ENCODE measurements at regions not wholly inside any gene's neighbourhood (a gene's known extent, or its start where the extent isn't known, plus 50 kb on each side); places are given as distances from the start of the nearest gene placed in this dataset.
"Not testable (repeated sequence)": the region's sequence is repeated elsewhere in the genome, so short reads cannot be mapped to it uniquely, and the experiment has no call there.

- ATAC-seq (ENCODE audit: low read depth) (no peak), DNase-seq (no peak)
- ChIA-PET POLR2A (no interaction called here), CTCF (no interaction called here)
- intact Hi-C loops (cut with micrococcal nuclease) = no loop called here
- H3K36me3 Mint-ChIP-seq (ENCODE audit: low read depth) = no peaks in the 10 kb centered on the region
- no peaks in the 10 kb centered on the region for H3K9me3 Mint-ChIP-seq
- H3K4me1 Mint-ChIP-seq = no peaks in the 10 kb centered on the region
- no peak overlapping the region for H3K27ac Mint-ChIP-seq
- no peaks in the 10 kb centered on the region for H3K27me3 Mint-ChIP-seq
- TF ChIP-seq CTCF (IDR thresholded peaks at IDR 0.05) = no peak
- H3K4me3 Mint-ChIP-seq = no peak overlapping the region
These were observed 438.6 kb downstream of the AGTPBP1 start for GRCh38 chr9:85302938-85303756.

- H3K9me3 Mint-ChIP-seq = no peaks in the 10 kb centered on the region
- intact Hi-C loops (cut with micrococcal nuclease) = no loop called here
- TF ChIP-seq CTCF (IDR thresholded peaks at IDR 0.05) = no peak
- no peaks in the 10 kb centered on the region for H3K36me3 Mint-ChIP-seq (ENCODE audit: low read depth)
- no peak overlapping the region for H3K4me3 Mint-ChIP-seq
- H3K4me1 Mint-ChIP-seq = no peaks in the 10 kb centered on the region
- DNase-seq (no peak), ATAC-seq (ENCODE audit: low read depth) (no peak)
- CTCF ChIA-PET = interaction anchor here (1.0 kb wide), 1 partner anchor 15 kb away, joined by 3 read pairs; no protein-coding TSS in a partner anchor
- H3K27me3 Mint-ChIP-seq = no peaks in the 10 kb centered on the region
- H3K27ac Mint-ChIP-seq = no peak overlapping the region
- POLR2A ChIA-PET = no interaction called here
These were observed 443.3 kb downstream of the AGTPBP1 start for GRCh38 chr9:85298499-85298898.

GRCh38 chr9:85295244-85295643, 446.5 kb downstream of the AGTPBP1 start:
- DNase-seq; H3K4me1 Mint-ChIP-seq; H3K36me3 Mint-ChIP-seq (ENCODE audit: low read depth); H3K27me3 Mint-ChIP-seq; CTCF ChIA-PET; POLR2A ChIA-PET; intact Hi-C loops (cut with micrococcal nuclease); ATAC-seq (ENCODE audit: low read depth); H3K4me3 Mint-ChIP-seq; H3K27ac Mint-ChIP-seq; H3K9me3 Mint-ChIP-seq: not testable (repeated sequence)

GRCh38 chr9:85292261-85292660, 449.5 kb downstream of the AGTPBP1 start:
- Mint-ChIP-seq H3K4me1 (peaks cover 5% of the 10 kb centered on the region), H3K4me3 (no peak overlapping the region), H3K9me3 (no peaks in the 10 kb centered on the region), H3K27me3 (peaks cover 2% of the 10 kb centered on the region), H3K36me3 (ENCODE audit: low read depth) (no peaks in the 10 kb centered on the region), H3K27ac (no peak overlapping the region)
- ChIA-PET POLR2A (no interaction called here), CTCF (no interaction called here)
- intact Hi-C loops (cut with micrococcal nuclease) = no loop called here
- no peak for TF ChIP-seq CTCF (IDR thresholded peaks at IDR 0.05)
- no peak for DNase-seq
- no peak for ATAC-seq (ENCODE audit: low read depth)

- Mint-ChIP-seq H3K4me1 (peaks cover 5% of the 10 kb centered on the region), H3K27ac (no peak overlapping the region), H3K9me3 (no peaks in the 10 kb centered on the region), H3K36me3 (ENCODE audit: low read depth) (no peaks in the 10 kb centered on the region), H3K27me3 (peaks cover 2% of the 10 kb centered on the region), H3K4me3 (no peak overlapping the region)
- POLR2A ChIA-PET = no interaction called here
- ATAC-seq (ENCODE audit: low read depth) = no peak
- CTCF ChIA-PET = no interaction called here
- intact Hi-C loops (cut with micrococcal nuclease) = no loop called here
- no peak for TF ChIP-seq CTCF (IDR thresholded peaks at IDR 0.05)
- DNase-seq = no peak
These were observed 450.5 kb downstream of the AGTPBP1 start for GRCh38 chr9:85291266-85291665.

GRCh38 chr9:85290019-85290418, 451.7 kb downstream of the AGTPBP1 start:
- no peaks in the 10 kb centered on the region for H3K36me3 Mint-ChIP-seq (ENCODE audit: low read depth)
- H3K9me3 Mint-ChIP-seq = no peaks in the 10 kb centered on the region
- H3K27ac Mint-ChIP-seq = no peak overlapping the region
- TF ChIP-seq CTCF (IDR thresholded peaks at IDR 0.05) = no peak
- peaks cover 2% of the 10 kb centered on the region for H3K27me3 Mint-ChIP-seq
- peak overlapping the region; percentile 25 for H3K4me3 Mint-ChIP-seq
- no peak for ATAC-seq (ENCODE audit: low read depth)
- ChIA-PET CTCF (no interaction called here), POLR2A (no interaction called here)
- peaks cover 5% of the 10 kb centered on the region for H3K4me1 Mint-ChIP-seq
- no peak for DNase-seq
- intact Hi-C loops (cut with micrococcal nuclease) = no loop called here
